Fibroblast of lung (primary cell): ENCODE measurements at regions not wholly inside any gene's neighbourhood (a gene's known extent, or its start where the extent isn't known, plus 50 kb on each side); places are given as distances from the start of the nearest gene placed in this dataset.

Experiments used
- DNase-seq, 2 donors: peaks; one replicate each; pipeline versions ENCODE4 v3.0.0 to v3.0.0-alpha.2; 2010; ENCODE audit warnings: low read depth in 2 of 2
- H2AFZ ChIP-seq: 2 replicates; pipeline ENCODE4 v1.5.1; 2012; ENCODE audit warnings: low read length, control low read depth, inconsistent platforms
- H3K27ac ChIP-seq: 2 replicates; pipeline ENCODE4 v1.5.1; 2011; ENCODE audit warnings: low read length, control low read depth; ENCODE audit not compliant: insufficient read depth
- H3K27me3 ChIP-seq: 2 replicates; pipeline ENCODE4 v1.5.1; 2011; ENCODE audit warnings: mild to moderate bottlenecking, low read length; ENCODE audit not compliant: control insufficient read depth, insufficient read depth
- H3K36me3 ChIP-seq: 2 replicates; pipeline ENCODE4 v1.5.1; 2011; ENCODE audit warnings: low read length; ENCODE audit not compliant: control insufficient read depth, insufficient read depth
- H3K4me1 ChIP-seq: 2 replicates; pipeline ENCODE4 v1.5.1; 2011; ENCODE audit warnings: low read length; ENCODE audit not compliant: control insufficient read depth, insufficient read depth; ENCODE audit errors: extremely low read depth
- H3K4me2 ChIP-seq: 2 replicates; pipeline ENCODE4 v1.5.1; 2011; ENCODE audit warnings: low read length, control low read depth; ENCODE audit not compliant: insufficient read depth; ENCODE audit errors: extremely low read depth
- H3K4me3 ChIP-seq, 4 experiments: fragments of 200-600 bp in 1 of 4; sonication (generic) in 1 of 4; replicated peaks in 1 of 4; 2 replicates each; pipeline ENCODE4 v1.5.1; 2011 to 2016; ENCODE audit warnings: low read length in 4 of 4, low read depth in 3 of 4, mild to moderate bottlenecking in 3 of 4, control low read depth in 2 of 4, inconsistent platforms in 1 of 4, mixed read lengths in 1 of 4; ENCODE audit not compliant: insufficient read depth in 1 of 4; ENCODE audit errors: control extremely low read depth in 1 of 4
- H3K79me2 ChIP-seq: 2 replicates; pipeline ENCODE4 v1.5.1; 2012; ENCODE audit warnings: mild to moderate bottlenecking, low read length, inconsistent platforms; ENCODE audit not compliant: control insufficient read depth, insufficient read depth
- H3K9ac ChIP-seq: 2 replicates; pipeline ENCODE4 v1.5.1; 2011; ENCODE audit warnings: mild to moderate bottlenecking, low read length, control low read depth; ENCODE audit not compliant: insufficient read depth
- H3K9me3 ChIP-seq: 2 replicates; pipeline ENCODE4 v1.5.1; 2012; ENCODE audit warnings: low read depth, low read length; ENCODE audit not compliant: control insufficient read depth, insufficient read depth
- H4K20me1 ChIP-seq: 2 replicates; pipeline ENCODE4 v1.5.1; 2011; ENCODE audit warnings: low read length; ENCODE audit not compliant: control insufficient read depth, insufficient read depth; ENCODE audit errors: extremely low read depth
- EZH2 ChIP-seq: IDR thresholded peaks from 2 replicates; pipeline ENCODE4 v1.5.1; 2012; ENCODE audit warnings: low read length, control low read depth, mild to moderate bottlenecking; ENCODE audit errors: missing control alignments
- TF ChIP-seq, protein P1 (sequence below), 2 donors: IDR thresholded peaks in 1 of 2; conservative IDR thresholded peaks in 1 of 2; 1 replicate in 1 of 2; 2 replicates in 1 of 2; pipeline ENCODE4 v1.5.1; 2011 to 2012; ENCODE audit warnings: low read length in 2 of 2, control low read depth in 1 of 2, inconsistent platforms in 1 of 2, low read depth in 1 of 2, mild to moderate bottlenecking in 1 of 2

DNA sequence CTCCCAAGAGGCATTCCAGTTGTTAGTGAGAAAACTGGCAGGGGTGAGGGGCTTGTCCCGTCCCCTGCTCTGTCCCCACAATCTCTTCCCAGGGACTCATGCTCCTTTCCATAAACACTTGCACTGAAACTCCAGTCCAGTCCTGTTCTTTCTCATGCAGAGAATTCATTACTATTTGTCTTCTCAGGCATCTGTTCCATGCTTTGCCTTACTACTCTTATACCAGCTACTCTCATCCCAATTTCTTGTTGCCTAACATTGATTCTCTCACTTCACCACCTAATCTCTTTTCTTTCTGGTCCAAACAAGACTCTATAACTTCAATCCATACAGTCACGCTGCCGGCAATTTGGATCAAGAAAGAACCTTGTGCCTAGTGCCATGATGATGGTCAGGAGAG, 97.1 kb upstream of the VEGFC start:
- H3K27me3 ChIP-seq = no peaks in the 10 kb centered on the region
- no peaks in the 10 kb centered on the region for H4K20me1 ChIP-seq
- no peak for DNase-seq
- no peak overlapping the region for H3K4me2 ChIP-seq
- H3K27ac ChIP-seq = no peak overlapping the region
- no peaks in the 10 kb centered on the region for H3K9me3 ChIP-seq
- no peaks in the 10 kb centered on the region for H3K4me1 ChIP-seq
- no peak overlapping the region for H2AFZ ChIP-seq
- H3K4me3 ChIP-seq = no peak overlapping the region
- H3K79me2 ChIP-seq = no peaks in the 10 kb centered on the region
- H3K36me3 ChIP-seq = no peaks in the 10 kb centered on the region
- H3K9ac ChIP-seq = no peak overlapping the region
- TF ChIP-seq EZH2 = no peak
- TF ChIP-seq, protein P1, sequence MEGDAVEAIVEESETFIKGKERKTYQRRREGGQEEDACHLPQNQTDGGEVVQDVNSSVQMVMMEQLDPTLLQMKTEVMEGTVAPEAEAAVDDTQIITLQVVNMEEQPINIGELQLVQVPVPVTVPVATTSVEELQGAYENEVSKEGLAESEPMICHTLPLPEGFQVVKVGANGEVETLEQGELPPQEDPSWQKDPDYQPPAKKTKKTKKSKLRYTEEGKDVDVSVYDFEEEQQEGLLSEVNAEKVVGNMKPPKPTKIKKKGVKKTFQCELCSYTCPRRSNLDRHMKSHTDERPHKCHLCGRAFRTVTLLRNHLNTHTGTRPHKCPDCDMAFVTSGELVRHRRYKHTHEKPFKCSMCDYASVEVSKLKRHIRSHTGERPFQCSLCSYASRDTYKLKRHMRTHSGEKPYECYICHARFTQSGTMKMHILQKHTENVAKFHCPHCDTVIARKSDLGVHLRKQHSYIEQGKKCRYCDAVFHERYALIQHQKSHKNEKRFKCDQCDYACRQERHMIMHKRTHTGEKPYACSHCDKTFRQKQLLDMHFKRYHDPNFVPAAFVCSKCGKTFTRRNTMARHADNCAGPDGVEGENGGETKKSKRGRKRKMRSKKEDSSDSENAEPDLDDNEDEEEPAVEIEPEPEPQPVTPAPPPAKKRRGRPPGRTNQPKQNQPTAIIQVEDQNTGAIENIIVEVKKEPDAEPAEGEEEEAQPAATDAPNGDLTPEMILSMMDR (conservative IDR thresholded peaks at IDR 0.05 in 1 of 2, IDR thresholded peaks at IDR 0.05 in 1 of 2; ENCODE audit: low read depth in 1 of 2, low read length in 2 of 2) = no peak

DNA sequence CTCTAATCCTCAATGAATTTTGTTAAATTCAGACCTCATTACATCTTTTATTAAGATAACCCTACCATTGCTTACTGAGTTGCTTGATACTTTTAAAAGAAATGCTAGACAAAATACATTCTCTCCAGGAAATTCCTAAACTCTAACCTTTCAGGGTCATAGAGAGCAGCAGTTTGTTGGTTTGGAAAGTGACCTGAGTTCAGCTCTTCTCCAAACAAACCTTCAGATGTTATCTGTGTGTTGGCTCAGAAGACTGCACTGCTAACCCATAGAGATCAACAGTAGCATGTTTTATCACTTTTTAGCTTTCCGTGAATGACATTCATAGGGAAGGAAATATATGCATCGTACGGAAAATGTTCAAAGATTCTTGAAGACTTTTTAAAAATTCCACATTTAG, 101.8 kb upstream of the VEGFC start:
- no peaks in the 10 kb centered on the region for H3K79me2 ChIP-seq
- H2AFZ ChIP-seq = no peak overlapping the region
- no peak overlapping the region for H3K9ac ChIP-seq
- H4K20me1 ChIP-seq = no peaks in the 10 kb centered on the region
- no peak overlapping the region for H3K4me2 ChIP-seq
- no peaks in the 10 kb centered on the region for H3K27me3 ChIP-seq
- no peak for DNase-seq
- no peaks in the 10 kb centered on the region for H3K4me1 ChIP-seq
- H3K36me3 ChIP-seq = no peaks in the 10 kb centered on the region
- TF ChIP-seq EZH2 = no peak
- TF ChIP-seq, protein P1 (conservative IDR thresholded peaks at IDR 0.05 in 1 of 2, IDR thresholded peaks at IDR 0.05 in 1 of 2; ENCODE audit: low read depth in 1 of 2, low read length in 2 of 2) = no peak
- no peak overlapping the region for H3K4me3 ChIP-seq
- H3K9me3 ChIP-seq = no peaks in the 10 kb centered on the region
- H3K27ac ChIP-seq = no peak overlapping the region

DNA sequence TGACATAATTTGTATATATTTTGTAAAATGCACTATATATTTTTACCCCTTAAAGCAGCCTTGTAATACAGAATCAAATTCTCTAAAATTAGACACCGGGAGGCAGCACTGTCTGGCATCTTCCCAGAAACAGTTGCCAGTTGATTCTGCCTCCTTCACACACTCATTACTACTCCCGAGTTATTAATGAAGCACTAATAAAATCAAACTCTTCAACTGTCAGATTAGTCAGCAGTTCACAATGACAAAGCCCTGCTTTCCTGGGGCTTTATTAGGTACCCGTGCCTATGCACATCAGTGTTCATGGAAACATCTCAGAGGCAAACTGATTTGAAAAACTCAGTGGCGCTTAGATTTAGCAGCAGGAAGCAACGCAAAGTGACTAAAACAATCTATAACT, 103.5 kb upstream of the VEGFC start:
- Histone ChIP-seq H3K79me2 (no peaks in the 10 kb centered on the region), H3K4me1 (no peaks in the 10 kb centered on the region), H3K9me3 (no peaks in the 10 kb centered on the region), H3K27ac (no peak overlapping the region), H3K4me3 (no peak overlapping the region), H3K27me3 (no peaks in the 10 kb centered on the region), H4K20me1 (no peaks in the 10 kb centered on the region), H3K4me2 (no peak overlapping the region), H2AFZ (peak overlapping the region; percentile 10), H3K36me3 (no peaks in the 10 kb centered on the region), H3K9ac (no peak overlapping the region)
- no peak for DNase-seq
- TF ChIP-seq, protein P1 (conservative IDR thresholded peaks at IDR 0.05 in 1 of 2, IDR thresholded peaks at IDR 0.05 in 1 of 2; ENCODE audit: low read depth in 1 of 2, low read length in 2 of 2) = no peak
- TF ChIP-seq EZH2 = no peak
